ENCODE measurements at regions not wholly inside any gene's neighbourhood (a gene's known extent, or its start where the extent isn't known, plus 50 kb on each side); places are given as distances from the start of the nearest gene placed in this dataset.

DNA sequence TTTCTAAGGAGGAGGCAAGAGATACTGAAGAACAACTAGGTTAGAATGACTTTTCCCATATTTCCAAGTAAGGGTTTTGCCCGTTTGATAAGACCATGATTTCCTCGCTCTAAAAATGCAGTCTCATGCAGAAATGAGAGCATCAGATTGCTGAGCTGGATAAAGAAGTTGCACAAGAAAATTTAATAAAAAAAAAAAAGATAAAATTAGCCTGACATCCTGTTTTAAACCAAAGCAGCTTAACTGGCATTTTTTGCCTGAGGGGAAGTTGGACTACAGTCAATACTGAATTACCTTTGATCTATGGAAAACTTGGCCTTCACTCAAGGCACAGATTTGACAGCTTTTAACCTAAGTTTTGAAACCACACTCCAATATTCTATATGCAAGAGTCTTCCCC is 208.4 kb downstream of the GASK1B start:
- no peak overlapping the region for H3K4me3 ChIP-seq (ENCODE audit: low read depth, low read length)
- CTCF ChIA-PET = interaction anchor here (0.6 to 1.9 kb wide), 2 partner anchors 13 to 801 kb away, joined by 3 to 5 read pairs; no protein-coding TSS in a partner anchor
- POLR2A ChIA-PET = no interaction called here
- no peak for TF ChIP-seq CTCF (IDR thresholded peaks at IDR 0.05; ENCODE audit: insufficient read depth, low read depth, low read length)
- H3K36me3 ChIP-seq (ENCODE audit: control insufficient read depth, insufficient read depth, low read length) = no peaks in the 10 kb centered on the region
- no peaks in the 10 kb centered on the region for H3K27me3 ChIP-seq (ENCODE audit: control insufficient read depth, insufficient read depth, low read length)
- no peak for DNase-seq (ENCODE audit: low read depth)

GRCh38 chr4:157961229-157961990 is 211.4 kb downstream of the GASK1B start:
- ChIA-PET CTCF (interaction anchor here (1.0 kb wide), 1 partner anchor 18 kb away, joined by 3 read pairs; no protein-coding TSS in a partner anchor), POLR2A (no interaction called here)
- H3K4me3 ChIP-seq (ENCODE audit: low read depth, low read length) = no peak overlapping the region
- no peaks in the 10 kb centered on the region for H3K36me3 ChIP-seq (ENCODE audit: control insufficient read depth, insufficient read depth, low read length)
- H3K27me3 ChIP-seq (ENCODE audit: control insufficient read depth, insufficient read depth, low read length) = no peaks in the 10 kb centered on the region
- DNase-seq (ENCODE audit: low read depth) = no peak
- TF ChIP-seq CTCF (IDR thresholded peaks at IDR 0.05; ENCODE audit: insufficient read depth, low read depth, low read length) = no peak

DNA sequence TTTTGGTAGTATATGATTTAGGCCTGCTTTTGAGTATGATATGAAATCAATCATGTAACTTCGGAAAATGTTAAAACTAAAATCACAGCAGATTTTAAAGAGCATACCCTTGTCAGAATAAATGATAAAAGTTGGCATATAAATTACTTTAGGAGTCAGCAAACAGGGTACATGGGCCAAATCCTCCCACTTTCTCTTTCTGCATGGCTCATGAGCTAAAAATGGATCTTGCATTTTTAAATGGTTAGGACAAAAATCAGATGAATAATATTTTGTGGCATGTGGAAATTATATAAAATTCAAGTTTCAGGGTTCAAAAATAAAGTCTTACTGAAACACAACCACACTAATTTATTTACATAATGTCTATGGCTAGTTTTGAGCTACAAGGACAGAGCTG is 214.9 kb downstream of the GASK1B start:
- H3K36me3 ChIP-seq (ENCODE audit: control insufficient read depth, insufficient read depth, low read length) = no peaks in the 10 kb centered on the region
- ChIA-PET CTCF (no interaction called here), POLR2A (no interaction called here)
- DNase-seq (ENCODE audit: low read depth) = no peak
- H3K27me3 ChIP-seq (ENCODE audit: control insufficient read depth, insufficient read depth, low read length) = no peaks in the 10 kb centered on the region
- H3K4me3 ChIP-seq (ENCODE audit: low read depth, low read length) = no peak overlapping the region
- no peak for TF ChIP-seq CTCF (IDR thresholded peaks at IDR 0.05; ENCODE audit: insufficient read depth, low read depth, low read length)

- DNase-seq (ENCODE audit: low read depth) = no peak
- no peak overlapping the region for H3K4me3 ChIP-seq (ENCODE audit: low read depth, low read length)
- CTCF ChIA-PET = no interaction called here
- no peaks in the 10 kb centered on the region for H3K27me3 ChIP-seq (ENCODE audit: control insufficient read depth, insufficient read depth, low read length)
- TF ChIP-seq CTCF (IDR thresholded peaks at IDR 0.05; ENCODE audit: insufficient read depth, low read depth, low read length) = no peak
- H3K36me3 ChIP-seq (ENCODE audit: control insufficient read depth, insufficient read depth, low read length) = no peaks in the 10 kb centered on the region
- POLR2A ChIA-PET = no interaction called here
These were observed 230.8 kb downstream of the GASK1B start for GRCh38 chr4:157942017-157942416.

DNA sequence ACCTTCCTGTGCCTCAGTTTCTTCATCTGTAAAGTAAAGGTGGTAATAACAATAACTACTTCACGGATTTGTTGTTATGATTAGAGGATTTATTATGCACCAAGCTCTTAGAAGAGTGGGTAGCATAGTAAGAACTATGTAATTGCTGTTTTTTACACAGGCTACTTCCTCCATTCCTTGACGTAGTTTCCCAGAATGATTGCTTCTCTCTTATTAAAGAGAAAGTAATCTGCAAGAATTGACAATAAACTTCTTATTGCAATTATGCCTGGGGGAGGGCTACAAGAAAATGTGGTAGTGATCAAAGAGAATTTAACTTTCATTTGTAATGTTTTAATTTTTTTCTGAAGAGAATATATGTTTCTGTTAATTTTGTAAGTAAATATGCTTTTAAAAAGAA is 238.7 kb downstream of the GASK1B start:
- Histone ChIP-seq H3K4me3 (ENCODE audit: low read depth, low read length) (no peak overlapping the region), H3K36me3 (ENCODE audit: control insufficient read depth, insufficient read depth, low read length) (no peaks in the 10 kb centered on the region), H3K27me3 (ENCODE audit: control insufficient read depth, insufficient read depth, low read length) (no peaks in the 10 kb centered on the region)
- DNase-seq (ENCODE audit: low read depth) = no peak
- POLR2A ChIA-PET = no interaction called here
- CTCF ChIA-PET = no interaction called here
- no peak for TF ChIP-seq CTCF (IDR thresholded peaks at IDR 0.05; ENCODE audit: insufficient read depth, low read depth, low read length)

Measured in BJ (cell line).